ES-I3 (cell line): ENCODE measurements at regions not wholly inside any gene's neighbourhood (a gene's known extent, or its start where the extent isn't known, plus 50 kb on each side); places are given as distances from the start of the nearest gene placed in this dataset.

ENCODE experiments used
- H3K36me3 ChIP-seq: 2 replicates; pipeline ENCODE4 v1.6.1; 2013; ENCODE audit warnings: mild to moderate bottlenecking, low read length, control low read depth, moderate library complexity; ENCODE audit not compliant: insufficient read depth
- H3K4me1 ChIP-seq: 2 replicates; pipeline ENCODE4 v1.6.1; 2013; ENCODE audit warnings: mild to moderate bottlenecking, control low read depth, low read length; ENCODE audit not compliant: insufficient read depth
- H3K9ac ChIP-seq: 2 replicates; pipeline ENCODE4 v1.6.1; 2013; ENCODE audit warnings: low read depth, mild to moderate bottlenecking, low read length, moderate library complexity
- H3K9me3 ChIP-seq: 2 replicates; pipeline ENCODE4 v1.6.1; 2013; ENCODE audit warnings: mild to moderate bottlenecking, low read length, moderate library complexity; ENCODE audit not compliant: control insufficient read depth, insufficient read depth

GRCh38 chr3:187434524-187434923, 66.3 kb downstream of the RTP4 start:
- Histone ChIP-seq H3K9me3 (peaks cover 1% of the 10 kb centered on the region), H3K4me1 (no peaks in the 10 kb centered on the region), H3K36me3 (no peaks in the 10 kb centered on the region), H3K9ac (no peak overlapping the region)

GRCh38 chr3:187430576-187430975, 62.4 kb downstream of the RTP4 start:
- H3K36me3 ChIP-seq, result no peaks in the 10 kb centered on the region
- H3K4me1 ChIP-seq, result no peaks in the 10 kb centered on the region
- no peak overlapping the region for H3K9ac ChIP-seq
- peaks cover 3% of the 10 kb centered on the region; the same call in 1 of the 2 replicates for H3K9me3 ChIP-seq
